Caco-2 (cell line): ENCODE measurements at regions not wholly inside any gene's neighbourhood (a gene's known extent, or its start where the extent isn't known, plus 50 kb on each side); places are given as distances from the start of the nearest gene placed in this dataset.

Experiments
- BruUV-seq: library from RNA; stranded (reverse); fragments of 400-500 nt; replicated peaks from 2 replicates; lab custom pipeline; 2021; lab: Mats Ljungman, UMichigan
- CTCF ChIA-PET: fragments of 300-600 bp; sonication (Branson Sonifier 250); formaldehyde crosslinking; loops from one replicate; lab custom pipeline; 2022; ENCODE audit warnings: antibody characterized with exemption; lab: Charles Lee
- POLR2A ChIA-PET: fragments of 300-600 bp; sonication (Branson Sonifier 250); formaldehyde crosslinking; loops from one replicate; lab custom pipeline; 2022; ENCODE audit warnings: antibody characterized with exemption; lab: Charles Lee
- DNase-seq, 2 experiments: peaks; one replicate each; pipeline versions ENCODE4 v3.0.0 to v3.0.0-alpha.2; 2020 to 2022
- H3K27me3 ChIP-seq: replicated peaks from 2 replicates; pipeline ENCODE4 v1.6.0; 2011; ENCODE audit warnings: low read length; ENCODE audit not compliant: control insufficient read depth, insufficient read depth
- H3K36me3 ChIP-seq: 2 replicates; pipeline ENCODE4 v1.5.1; 2011; ENCODE audit warnings: low read length; ENCODE audit not compliant: control insufficient read depth, insufficient read depth
- H3K4me1 ChIP-seq: fragments of 250-450 bp; sonication (Bioruptor Pico); 2 replicates; pipeline ENCODE4 v1.5.1; 2020; ENCODE audit warnings: mild to moderate bottlenecking
- H3K4me3 ChIP-seq: 2 replicates; pipeline ENCODE4 v1.5.1; 2011; ENCODE audit warnings: low read depth, mild to moderate bottlenecking, control low read depth, low read length
- H3K9me3 ChIP-seq: fragments of 250-450 bp; sonication (Bioruptor Pico); 2 replicates; pipeline ENCODE4 v1.5.1; 2020; ENCODE audit warnings: mild to moderate bottlenecking, moderate library complexity
- H3K27ac Mint-ChIP-seq: one replicate; pipeline ENCODE4 v1.8.0; 2022; ENCODE audit warnings: mixed read lengths; ENCODE audit not compliant: unreplicated experiment
- H3K27me3 Mint-ChIP-seq: one replicate; pipeline ENCODE4 v1.8.0; 2022; ENCODE audit warnings: mixed read lengths; ENCODE audit not compliant: insufficient read depth, unreplicated experiment
- H3K36me3 Mint-ChIP-seq: one replicate; pipeline ENCODE4 v1.8.0; 2022; ENCODE audit warnings: mild to moderate bottlenecking, mixed read lengths; ENCODE audit not compliant: insufficient read depth, unreplicated experiment
- H3K4me1 Mint-ChIP-seq: one replicate; pipeline ENCODE4 v1.8.0; 2022; ENCODE audit warnings: low read depth, mixed read lengths; ENCODE audit not compliant: unreplicated experiment
- H3K4me3 Mint-ChIP-seq: one replicate; pipeline ENCODE4 v1.8.0; 2022; ENCODE audit warnings: mild to moderate bottlenecking, moderate library complexity, mixed read lengths; ENCODE audit not compliant: unreplicated experiment
- H3K9me3 Mint-ChIP-seq: one replicate; pipeline ENCODE4 v1.8.0; 2022; ENCODE audit warnings: mixed read lengths; ENCODE audit not compliant: unreplicated experiment
- intact Hi-C: fragments of 100-400 bp; cut with micrococcal nuclease; formaldehyde crosslinking; loops from one replicate; pipeline ENCODE4 v1.10.0; 2022; ENCODE audit not compliant: unreplicated experiment
- TF ChIP-seq, protein P1 (sequence below), 2 experiments: fragments of 200-600 bp in 1 of 2; IDR thresholded peaks; 1 replicate in 1 of 2; 2 replicates in 1 of 2; pipeline versions ENCODE4 v1.5.1 to v1.8.0; 2011 to 2022; ENCODE audit warnings: antibody characterized with exemption in 1 of 2, control low read depth in 1 of 2, inconsistent platforms in 1 of 2, low read depth in 1 of 2, low read length in 1 of 2, mild to moderate bottlenecking in 1 of 2, moderate library complexity in 1 of 2; ENCODE audit not compliant: insufficient read depth in 1 of 2, severe bottlenecking in 1 of 2, unreplicated experiment in 1 of 2

DNA sequence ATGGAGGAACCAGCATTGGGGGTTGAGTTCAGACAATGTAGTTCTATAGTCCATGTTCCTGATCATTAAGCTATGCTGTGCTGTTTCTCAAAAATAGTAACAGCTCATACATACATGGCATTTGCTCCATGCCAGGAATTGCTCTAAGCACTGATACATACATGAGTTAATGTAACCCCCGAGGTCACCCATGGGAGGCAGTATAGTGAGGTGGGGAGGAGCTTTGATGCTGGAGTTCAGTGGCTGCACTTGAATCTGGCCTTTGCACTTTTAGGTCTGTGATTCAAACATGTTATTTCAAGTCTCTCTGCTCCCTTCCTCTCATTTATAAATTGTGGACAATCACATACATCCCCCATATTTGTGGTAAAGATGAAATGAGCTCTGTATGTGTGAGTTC, 223.1 kb upstream of the WSB1 start:
- no peak for DNase-seq
- intact Hi-C loops = no loop called here
- Histone ChIP-seq H3K4me1 (no peaks in the 10 kb centered on the region), H3K4me3 (no peak overlapping the region), H3K36me3 (no peaks in the 10 kb centered on the region), H3K27me3 (no peaks in the 10 kb centered on the region), H3K9me3 (no peaks in the 10 kb centered on the region)
- H3K36me3 Mint-ChIP-seq = peaks cover 5% of the 10 kb centered on the region
- POLR2A ChIA-PET = no interaction called here
- H3K9me3 Mint-ChIP-seq = peaks cover 12% of the 10 kb centered on the region
- no peaks in the 10 kb centered on the region for H3K4me1 Mint-ChIP-seq
- H3K27me3 Mint-ChIP-seq = peaks cover under 1% of the 10 kb centered on the region
- no peak overlapping the region for H3K4me3 Mint-ChIP-seq
- TF ChIP-seq, protein P1, sequence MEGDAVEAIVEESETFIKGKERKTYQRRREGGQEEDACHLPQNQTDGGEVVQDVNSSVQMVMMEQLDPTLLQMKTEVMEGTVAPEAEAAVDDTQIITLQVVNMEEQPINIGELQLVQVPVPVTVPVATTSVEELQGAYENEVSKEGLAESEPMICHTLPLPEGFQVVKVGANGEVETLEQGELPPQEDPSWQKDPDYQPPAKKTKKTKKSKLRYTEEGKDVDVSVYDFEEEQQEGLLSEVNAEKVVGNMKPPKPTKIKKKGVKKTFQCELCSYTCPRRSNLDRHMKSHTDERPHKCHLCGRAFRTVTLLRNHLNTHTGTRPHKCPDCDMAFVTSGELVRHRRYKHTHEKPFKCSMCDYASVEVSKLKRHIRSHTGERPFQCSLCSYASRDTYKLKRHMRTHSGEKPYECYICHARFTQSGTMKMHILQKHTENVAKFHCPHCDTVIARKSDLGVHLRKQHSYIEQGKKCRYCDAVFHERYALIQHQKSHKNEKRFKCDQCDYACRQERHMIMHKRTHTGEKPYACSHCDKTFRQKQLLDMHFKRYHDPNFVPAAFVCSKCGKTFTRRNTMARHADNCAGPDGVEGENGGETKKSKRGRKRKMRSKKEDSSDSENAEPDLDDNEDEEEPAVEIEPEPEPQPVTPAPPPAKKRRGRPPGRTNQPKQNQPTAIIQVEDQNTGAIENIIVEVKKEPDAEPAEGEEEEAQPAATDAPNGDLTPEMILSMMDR (IDR thresholded peaks at IDR 0.05; ENCODE audit: insufficient read depth in 1 of 2, low read depth in 1 of 2, low read length in 1 of 2, severe bottlenecking in 1 of 2, unreplicated experiment in 1 of 2) = no peak
- no TSS peak for BruUV-seq
- no peak overlapping the region for H3K27ac Mint-ChIP-seq
- CTCF ChIA-PET = no interaction called here

- no TSS peak for BruUV-seq
- no peaks in the 10 kb centered on the region for H3K4me1 ChIP-seq
- Mint-ChIP-seq H3K4me3 (no peak overlapping the region), H3K9me3 (peaks cover 12% of the 10 kb centered on the region), H3K27me3 (peaks cover 3% of the 10 kb centered on the region), H3K36me3 (peaks cover 5% of the 10 kb centered on the region), H3K4me1 (no peaks in the 10 kb centered on the region), H3K27ac (no peak overlapping the region)
- H3K27me3 ChIP-seq = no peaks in the 10 kb centered on the region
- intact Hi-C loops = no loop called here
- TF ChIP-seq, protein P1 (IDR thresholded peaks at IDR 0.05; ENCODE audit: insufficient read depth in 1 of 2, low read depth in 1 of 2, low read length in 1 of 2, severe bottlenecking in 1 of 2, unreplicated experiment in 1 of 2) = no peak
- ChIA-PET CTCF (no interaction called here), POLR2A (no interaction called here)
- H3K36me3 ChIP-seq = no peaks in the 10 kb centered on the region
- no peaks in the 10 kb centered on the region for H3K9me3 ChIP-seq
- no peak overlapping the region for H3K4me3 ChIP-seq
- DNase-seq = no peak
Observed at GRCh38 chr17:27072885-27073284, 221.0 kb upstream of the WSB1 start.

- Mint-ChIP-seq H3K36me3 (peaks cover 5% of the 10 kb centered on the region), H3K4me3 (no peak overlapping the region), H3K27ac (no peak overlapping the region), H3K27me3 (peaks cover 3% of the 10 kb centered on the region), H3K4me1 (no peaks in the 10 kb centered on the region), H3K9me3 (no peaks in the 10 kb centered on the region)
- intact Hi-C loops = no loop called here
- no peak for DNase-seq
- CTCF ChIA-PET = no interaction called here
- Histone ChIP-seq H3K4me3 (no peak overlapping the region), H3K4me1 (no peaks in the 10 kb centered on the region), H3K27me3 (no peaks in the 10 kb centered on the region), H3K9me3 (no peaks in the 10 kb centered on the region), H3K36me3 (no peaks in the 10 kb centered on the region)
- POLR2A ChIA-PET = no interaction called here
- no TSS peak for BruUV-seq
- TF ChIP-seq, protein P1 (IDR thresholded peaks at IDR 0.05; ENCODE audit: insufficient read depth in 1 of 2, low read depth in 1 of 2, low read length in 1 of 2, severe bottlenecking in 1 of 2, unreplicated experiment in 1 of 2) = no peak
Observed at GRCh38 chr17:27076814-27077213, 217.1 kb upstream of the WSB1 start.
